Prostate gland (tissue), 2 donors: ENCODE measurements at regions not wholly inside any gene's neighbourhood (a gene's known extent, or its start where the extent isn't known, plus 50 kb on each side); places are given as distances from the start of the nearest gene placed in this dataset.
"Not testable (repeated sequence)": the region's sequence is repeated elsewhere in the genome, so short reads cannot be mapped to it uniquely, and the experiment has no call there.

Experiments
- DNase-seq: peaks from one replicate; pipeline ENCODE4 v3.0.0-alpha.2; 2019; ENCODE audit warnings: low spot score
- H3K27ac ChIP-seq, 2 donors: fragments of 200-600 bp; sonication (generic); 2 replicates each; pipeline ENCODE4 v1.5.1; 2017 to 2019
- H3K27me3 ChIP-seq: fragments of 200-600 bp; sonication (generic); replicated peaks from 2 replicates; pipeline ENCODE4 v1.5.1; 2019; ENCODE audit not compliant: insufficient read depth
- H3K36me3 ChIP-seq, 2 donors: fragments of 200-600 bp; sonication (generic); 1 replicate in 1 of 2; 2 replicates in 1 of 2; pipeline versions ENCODE4 v1.5.1 to v1.8.1; 2017 to 2019
- H3K4me1 ChIP-seq: fragments of 200-600 bp; sonication (generic); replicated peaks from 2 replicates; pipeline ENCODE4 v1.5.1; 2019
- H3K4me3 ChIP-seq, 2 donors: fragments of 200-600 bp; sonication (generic); 2 replicates each; pipeline ENCODE4 v1.5.1; 2017 to 2019
- H3K9me3 ChIP-seq: fragments of 200-600 bp; sonication (generic); 2 replicates; pipeline ENCODE4 v1.5.1; 2017
- POLR2A ChIP-seq: fragments of 450-650 bp; IDR thresholded peaks from one replicate; pipeline ENCODE4 v1.6.1; 2016; ENCODE audit warnings: antibody characterized with exemption, mild to moderate bottlenecking
- POLR2AphosphoS5 ChIP-seq: sonication (generic); formaldehyde crosslinking; IDR thresholded peaks from one replicate; pipeline ENCODE4 v1.6.1; 2017; ENCODE audit warnings: antibody characterized with exemption
- WGBS: methylation state at CpG from one replicate; pipeline ENCODE4 v1.1.5; 2018; 5-methylcytosine and 5-hydroxymethylcytosine counted together
- intact Hi-C: fragments of 100-400 bp; cut with DNase I; formaldehyde crosslinking; loops from one replicate; pipeline ENCODE4 v1.14.2; 2022
- TF ChIP-seq, protein P1 (sequence below), 4 experiments: fragments of 200-600 bp in 2 of 4; fragments of 450-650 bp in 2 of 4; sonication (generic) in 2 of 4; IDR thresholded peaks; 1 replicate in 3 of 4; 2 replicates in 1 of 4; pipeline ENCODE4 v1.5.1; 2016 to 2019; ENCODE audit warnings: antibody characterized with exemption in 4 of 4, mild to moderate bottlenecking in 2 of 4, moderate library complexity in 2 of 4

DNA sequence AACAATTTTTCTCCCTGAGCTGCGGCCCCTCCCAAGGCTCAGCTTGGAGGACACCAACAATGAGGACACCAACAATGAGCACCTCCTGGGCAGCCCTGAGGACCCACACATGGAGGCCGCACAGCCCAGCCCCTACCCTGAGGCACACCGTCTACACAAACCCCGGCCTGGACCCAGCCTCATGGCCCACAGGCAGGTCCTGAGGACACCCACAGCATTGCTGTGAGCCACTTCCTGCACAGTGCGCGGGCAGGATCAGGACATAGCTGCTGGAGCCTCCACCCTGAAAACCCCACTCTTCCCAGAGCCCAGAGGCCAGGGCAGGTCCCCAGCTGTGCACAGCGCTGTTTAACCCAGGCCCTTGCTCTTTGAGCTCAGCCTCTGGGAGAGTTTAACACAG is 194.3 kb downstream of the RTP5 start:
- Histone ChIP-seq H3K9me3 (no peaks in the 10 kb centered on the region), H3K36me3 (no peaks in the 10 kb centered on the region), H3K4me1 (no peaks in the 10 kb centered on the region), H3K27ac (no peak overlapping the region), H3K4me3 (no peak overlapping the region), H3K27me3 (no peaks in the 10 kb centered on the region)
- intact Hi-C loops: no loop called here
- 92% methylated on average over 7 of the region's 7 CpGs for WGBS
- TF ChIP-seq POLR2AphosphoS5 (no peak), POLR2A (no peak)
- TF ChIP-seq, protein P1, sequence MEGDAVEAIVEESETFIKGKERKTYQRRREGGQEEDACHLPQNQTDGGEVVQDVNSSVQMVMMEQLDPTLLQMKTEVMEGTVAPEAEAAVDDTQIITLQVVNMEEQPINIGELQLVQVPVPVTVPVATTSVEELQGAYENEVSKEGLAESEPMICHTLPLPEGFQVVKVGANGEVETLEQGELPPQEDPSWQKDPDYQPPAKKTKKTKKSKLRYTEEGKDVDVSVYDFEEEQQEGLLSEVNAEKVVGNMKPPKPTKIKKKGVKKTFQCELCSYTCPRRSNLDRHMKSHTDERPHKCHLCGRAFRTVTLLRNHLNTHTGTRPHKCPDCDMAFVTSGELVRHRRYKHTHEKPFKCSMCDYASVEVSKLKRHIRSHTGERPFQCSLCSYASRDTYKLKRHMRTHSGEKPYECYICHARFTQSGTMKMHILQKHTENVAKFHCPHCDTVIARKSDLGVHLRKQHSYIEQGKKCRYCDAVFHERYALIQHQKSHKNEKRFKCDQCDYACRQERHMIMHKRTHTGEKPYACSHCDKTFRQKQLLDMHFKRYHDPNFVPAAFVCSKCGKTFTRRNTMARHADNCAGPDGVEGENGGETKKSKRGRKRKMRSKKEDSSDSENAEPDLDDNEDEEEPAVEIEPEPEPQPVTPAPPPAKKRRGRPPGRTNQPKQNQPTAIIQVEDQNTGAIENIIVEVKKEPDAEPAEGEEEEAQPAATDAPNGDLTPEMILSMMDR (IDR thresholded peaks at IDR 0.05): no peak
- no peak for DNase-seq

DNA sequence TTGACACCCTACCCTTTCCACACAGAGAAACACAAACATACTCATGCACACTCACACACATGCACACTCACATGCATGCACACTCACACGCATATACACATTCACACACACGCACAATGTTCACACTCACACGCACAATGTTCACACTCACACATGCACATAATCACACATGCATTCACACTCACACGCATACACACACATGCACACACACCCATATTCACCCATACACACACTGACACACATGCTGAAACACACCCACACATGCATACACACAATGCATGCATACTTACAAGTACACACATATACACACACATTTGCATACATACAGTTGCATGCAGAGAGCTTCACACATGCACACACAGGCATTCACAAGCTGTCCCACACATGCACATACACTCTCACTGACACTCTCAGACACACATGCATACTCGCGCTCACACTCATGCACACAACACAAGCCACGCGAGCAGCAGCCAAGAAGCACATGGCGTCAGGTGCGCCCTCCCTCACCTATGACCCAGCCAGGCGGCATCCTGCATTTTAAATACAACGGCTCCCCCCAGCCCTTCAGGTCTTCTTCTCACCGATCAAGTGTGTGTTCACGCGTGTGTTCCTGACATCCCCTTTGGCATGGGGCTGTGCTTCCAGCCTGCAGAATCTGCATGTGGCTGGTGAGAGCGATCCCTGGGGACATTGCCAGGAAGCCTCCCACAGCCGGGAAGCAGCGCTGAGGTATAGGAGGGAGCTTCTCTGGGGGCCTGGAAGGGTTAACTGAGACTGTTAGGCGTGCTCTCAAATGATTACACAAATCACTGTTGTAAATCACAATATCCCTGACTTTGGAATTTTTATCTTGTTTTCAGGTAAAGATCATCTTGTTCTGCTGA is 195.1 kb downstream of the RTP5 start:
- 85% methylated on average over 19 of the region's 19 CpGs for WGBS
- Histone ChIP-seq H3K27ac (no peak overlapping the region), H3K27me3 (no peaks in the 10 kb centered on the region), H3K9me3 (no peaks in the 10 kb centered on the region), H3K36me3 (no peaks in the 10 kb centered on the region), H3K4me3 (no peak overlapping the region), H3K4me1 (no peaks in the 10 kb centered on the region)
- no peak for DNase-seq
- intact Hi-C loops: no loop called here
- TF ChIP-seq, protein P1 (IDR thresholded peaks at IDR 0.05): no peak
- no peak for TF ChIP-seq POLR2AphosphoS5

DNA sequence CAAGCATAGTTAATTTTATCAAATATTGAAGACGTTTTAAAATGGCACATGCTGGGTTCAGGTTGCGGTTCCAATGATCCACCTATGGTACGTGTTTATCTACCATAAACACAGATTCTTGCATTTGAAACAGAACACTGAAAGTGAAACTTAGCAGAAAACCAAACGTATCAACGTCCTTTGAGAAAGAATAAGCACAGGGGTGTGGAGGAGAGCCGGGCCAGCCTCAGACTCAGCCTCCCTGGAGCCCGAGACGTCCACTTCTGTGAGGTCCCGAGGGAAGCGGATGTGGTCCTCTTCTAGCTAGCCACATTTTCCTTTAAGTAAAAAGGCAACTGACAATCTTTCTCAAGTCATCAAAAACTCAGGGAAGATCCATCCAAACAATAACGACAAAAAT is 195.9 kb downstream of the RTP5 start:
- WGBS: 78% methylated on average over 11 of the region's 11 CpGs
- intact Hi-C loops: no loop called here
- no peak for DNase-seq

DNA sequence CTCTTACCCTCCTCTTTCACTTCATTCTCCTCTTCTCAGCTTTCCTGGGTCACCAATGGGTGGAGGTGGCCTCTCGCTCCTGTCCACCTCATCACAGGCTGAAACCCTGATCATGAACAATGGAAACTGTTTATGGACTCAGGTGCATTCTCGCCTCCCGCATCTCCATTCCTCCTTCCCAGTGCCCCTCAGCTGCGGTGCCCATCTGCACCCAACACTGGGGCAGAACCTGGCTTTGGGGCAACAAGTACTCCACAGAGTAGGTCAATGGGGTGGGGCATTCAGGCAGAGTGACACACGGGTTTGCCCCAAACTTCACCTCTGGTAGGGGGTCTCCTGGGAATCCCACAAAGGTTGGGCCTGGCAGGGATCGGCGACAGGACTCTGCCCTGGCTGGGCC is 199.5 kb downstream of the RTP5 start:
- TF ChIP-seq POLR2AphosphoS5 (no peak), POLR2A (no peak)
- TF ChIP-seq, protein P1 (IDR thresholded peaks at IDR 0.05): no peak
- no peak overlapping the region for H3K27ac ChIP-seq
- H3K4me1 ChIP-seq: no peaks in the 10 kb centered on the region
- DNase-seq: no peak
- 93% methylated on average over 7 of the region's 7 CpGs for WGBS
- no peaks in the 10 kb centered on the region for H3K9me3 ChIP-seq
- H3K27me3 ChIP-seq: no peaks in the 10 kb centered on the region
- no peak overlapping the region for H3K4me3 ChIP-seq
- H3K36me3 ChIP-seq: no peaks in the 10 kb centered on the region
- intact Hi-C loops: no loop called here

More for the DNA sequence above, 195.9 kb downstream of the RTP5 start:
- Histone ChIP-seq H3K36me3 (no peaks in the 10 kb centered on the region), H3K4me3 (no peak overlapping the region), H3K9me3 (no peaks in the 10 kb centered on the region), H3K27ac (no peak overlapping the region), H3K27me3 (no peaks in the 10 kb centered on the region), H3K4me1 (no peaks in the 10 kb centered on the region)
- no peak for TF ChIP-seq POLR2AphosphoS5

DNA sequence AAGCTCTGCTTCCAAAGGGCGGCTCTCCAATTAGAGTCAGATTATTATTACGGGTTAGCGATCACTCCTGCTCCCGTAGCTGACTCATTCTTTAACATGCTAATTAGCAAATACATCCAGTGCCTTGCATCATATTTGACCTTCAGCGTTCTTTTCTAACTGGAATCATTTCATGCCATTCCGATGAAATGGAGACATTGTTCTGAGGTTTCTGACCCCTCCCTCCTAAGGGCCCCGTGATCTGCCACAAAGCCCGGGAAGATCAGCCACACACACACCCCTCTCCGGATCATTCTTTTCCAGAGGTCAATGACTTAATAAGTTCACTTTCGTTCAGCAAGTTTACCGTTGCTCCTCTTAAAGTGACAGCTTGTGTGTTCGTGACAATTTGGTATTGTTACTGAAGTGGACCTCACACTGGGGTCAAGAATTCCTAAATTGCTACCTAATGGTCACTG is 200.4 kb downstream of the RTP5 start:
- H3K27me3 ChIP-seq, H3K4me1 ChIP-seq, H3K27ac ChIP-seq, H3K9me3 ChIP-seq, H3K36me3 ChIP-seq, DNase-seq, intact Hi-C loops, H3K4me3 ChIP-seq: not testable (repeated sequence)
- whole genome bisulfite sequencing: 36% methylated on average over 12 of the region's 12 CpGs

DNA sequence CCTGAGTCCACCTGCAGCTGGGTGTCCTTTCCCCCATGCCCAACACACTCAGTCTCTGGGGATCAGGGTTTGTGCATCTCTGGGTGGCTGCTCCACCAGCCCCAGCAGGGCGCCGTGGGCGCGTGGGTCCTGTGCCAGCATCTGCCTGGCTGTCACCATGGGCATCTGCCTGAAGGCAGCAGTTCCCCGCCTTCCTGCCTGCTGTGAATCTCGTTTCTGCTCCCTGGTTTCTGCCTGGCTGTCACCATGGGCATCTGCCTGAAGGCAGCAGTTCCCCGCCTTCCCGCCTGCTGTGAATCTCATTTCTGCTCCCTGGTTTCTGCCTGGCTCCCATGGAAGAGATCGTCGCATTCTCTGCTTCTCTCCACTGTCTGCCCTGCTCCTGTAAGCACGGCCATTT is 201.2 kb downstream of the RTP5 start:
- H3K27ac ChIP-seq, H3K27me3 ChIP-seq, H3K9me3 ChIP-seq, DNase-seq, H3K4me1 ChIP-seq, H3K36me3 ChIP-seq, intact Hi-C loops, H3K4me3 ChIP-seq: not testable (repeated sequence)
- 83% methylated on average over 11 of the region's 11 CpGs for WGBS

DNA sequence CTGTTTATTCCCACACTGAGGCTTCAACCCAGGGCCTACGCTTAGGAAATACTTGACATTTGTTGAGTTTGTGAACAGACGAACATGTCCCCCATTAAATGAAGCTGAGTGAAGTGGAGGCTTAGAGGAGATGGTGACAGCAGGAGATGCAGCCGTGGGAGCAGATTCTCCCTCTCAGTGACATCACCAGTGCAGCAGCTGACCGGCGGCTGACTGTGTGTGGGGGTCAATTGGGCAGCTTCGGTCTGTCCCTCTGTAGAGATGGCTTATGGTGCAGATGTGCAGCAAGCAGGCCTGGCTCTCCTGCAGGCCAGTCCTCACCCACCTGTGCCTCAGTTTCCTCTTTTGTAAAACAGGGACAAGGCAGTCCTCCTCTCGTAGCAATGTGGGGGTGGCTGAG is 201.8 kb downstream of the RTP5 start:
- H3K27ac ChIP-seq, intact Hi-C loops, H3K36me3 ChIP-seq, H3K4me3 ChIP-seq, DNase-seq, H3K27me3 ChIP-seq, H3K9me3 ChIP-seq, H3K4me1 ChIP-seq: not testable (repeated sequence)
- 83% methylated on average over 7 of the region's 7 CpGs for WGBS

DNA sequence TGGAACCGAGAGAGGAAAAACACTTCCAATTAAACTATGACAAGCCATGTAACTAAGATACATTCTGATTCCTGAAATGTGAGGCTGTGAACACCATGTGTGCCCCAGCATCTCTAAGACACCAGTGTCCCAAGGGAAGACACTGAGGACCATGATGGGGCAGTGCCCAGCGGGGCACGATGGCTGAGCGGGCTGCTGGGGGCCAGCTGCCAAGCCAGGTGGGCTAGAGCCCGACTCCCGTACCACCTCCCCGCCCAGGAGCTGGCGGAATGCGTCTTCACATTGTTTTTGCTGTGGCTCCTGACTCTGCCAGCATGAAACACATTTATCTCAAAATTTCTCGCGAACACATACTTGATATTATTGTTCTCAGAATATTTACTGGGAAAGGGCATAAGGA is 202.4 kb downstream of the RTP5 start:
- intact Hi-C loops, H3K9me3 ChIP-seq, DNase-seq, H3K36me3 ChIP-seq, H3K4me1 ChIP-seq, H3K27ac ChIP-seq, H3K27me3 ChIP-seq, H3K4me3 ChIP-seq: not testable (repeated sequence)
- 78% methylated on average over 11 of the region's 11 CpGs for WGBS
